Limb (tissue), 2 donors: ENCODE measurements at regions not wholly inside any gene's neighbourhood (a gene's known extent, or its start where the extent isn't known, plus 50 kb on each side); places are given as distances from the start of the nearest gene placed in this dataset.
"Not testable (repeated sequence)": the region's sequence is repeated elsewhere in the genome, so short reads cannot be mapped to it uniquely, and the experiment has no call there.

Source experiments
- DNase-seq, 2 donors: peaks; one replicate each; pipeline ENCODE4 v3.0.0-alpha.2; 2016; ENCODE audit errors: extremely low spot score in 2 of 2

- no peak for DNase-seq
Measured at GRCh38 chr2:176760439-176760838, 452.2 kb upstream of the HNRNPA3 start.

- no peak for DNase-seq
Measured at GRCh38 chr2:176763130-176763529, 449.5 kb upstream of the HNRNPA3 start.

- DNase-seq = no peak
Measured at GRCh38 chr2:176763851-176764404, 448.7 kb upstream of the HNRNPA3 start.

- no peak for DNase-seq
Measured at GRCh38 chr2:176764921-176765320, 447.7 kb upstream of the HNRNPA3 start.

- DNase-seq = no peak
Measured at GRCh38 chr2:176766005-176766404, 446.6 kb upstream of the HNRNPA3 start.

- no peak for DNase-seq
Measured at GRCh38 chr2:176768185-176768584, 444.4 kb upstream of the HNRNPA3 start.

GRCh38 chr2:176769021-176769420 lies 443.6 kb upstream of the HNRNPA3 start:
- DNase-seq = no peak

GRCh38 chr2:176769499-176770370 lies 442.9 kb upstream of the HNRNPA3 start:
- DNase-seq = no peak

GRCh38 chr2:176772816-176773215 lies 439.8 kb upstream of the HNRNPA3 start:
- no peak for DNase-seq

- DNase-seq = peak in 1 of 2 donors; percentile 30
Measured at GRCh38 chr2:176774766-176775451, 437.7 kb upstream of the HNRNPA3 start.

- no peak for DNase-seq
Measured at GRCh38 chr2:176777262-176777661, 435.3 kb upstream of the HNRNPA3 start.

- DNase-seq = no peak
Measured at GRCh38 chr2:176779917-176780316, 432.7 kb upstream of the HNRNPA3 start.

GRCh38 chr2:176780348-176780747 lies 432.2 kb upstream of the HNRNPA3 start:
- no peak for DNase-seq

- no peak for DNase-seq
Measured at GRCh38 chr2:176781570-176782217, 430.9 kb upstream of the HNRNPA3 start.

GRCh38 chr2:176784633-176785200 lies 427.9 kb upstream of the HNRNPA3 start:
- peak in 1 of 2 donors; percentile 51 for DNase-seq

- no peak for DNase-seq
Measured at GRCh38 chr2:176789751-176790150, 422.8 kb upstream of the HNRNPA3 start.

GRCh38 chr2:176790468-176790867 lies 422.1 kb upstream of the HNRNPA3 start:
- no peak for DNase-seq

GRCh38 chr2:176793792-176794191 lies 418.8 kb upstream of the HNRNPA3 start:
- no peak for DNase-seq

- no peak for DNase-seq
Measured at GRCh38 chr2:176794392-176794791, 418.2 kb upstream of the HNRNPA3 start.

GRCh38 chr2:176795823-176796222 lies 416.8 kb upstream of the HNRNPA3 start:
- no peak for DNase-seq

- DNase-seq = not testable (repeated sequence)
Measured at GRCh38 chr2:176796677-176797076, 415.9 kb upstream of the HNRNPA3 start.

GRCh38 chr2:176804392-176804791 lies 408.2 kb upstream of the HNRNPA3 start:
- DNase-seq = no peak
